ENCODE measurements at regions not wholly inside any gene's neighbourhood (a gene's known extent, or its start where the extent isn't known, plus 50 kb on each side); places are given as distances from the start of the nearest gene placed in this dataset.

- intact Hi-C loops (cut with DNase I; ENCODE audit: low total_unique reads), result no loop called here
Observed at GRCh38 chrX:121958886-121959285, 911.5 kb downstream of the GLUD2 start.

GRCh38 chrX:121975671-121976070 lies 928.3 kb downstream of the GLUD2 start:
- 70 to 85% (median 73%) methylated on average over 2 of the region's 2 CpGs for WGBS, 5 donors
- no peak for TF ChIP-seq CTCF (IDR thresholded peaks at IDR 0.05 in 8 of 11, conservative IDR thresholded peaks at IDR 0.05 in 3 of 11)
- no peak for TF ChIP-seq POLR2AphosphoS5 (IDR thresholded peaks at IDR 0.05)
- DNase-seq, result no peak
- Histone ChIP-seq H3K9me3 (peaks cover 0 to 43% (median 0%) of the 10 kb centered on the region in 8 donors), H3K4me1 (no peaks in the 10 kb centered on the region), H3K27me3 (replicated peaks in 1 of 7) (no peaks in the 10 kb centered on the region), H3K36me3 (no peaks in the 10 kb centered on the region), H3K27ac (no peak overlapping the region), H3K4me3 (no peak overlapping the region)
- intact Hi-C loops (cut with DNase I; ENCODE audit: low total_unique reads), result no loop called here

More at GRCh38 chrX:121958886-121959285, 911.5 kb downstream of the GLUD2 start:
- H3K36me3 ChIP-seq, result no peaks in the 10 kb centered on the region
- H3K27ac ChIP-seq, result no peak overlapping the region
- H3K4me3 ChIP-seq, result no peak overlapping the region
- no peaks in the 10 kb centered on the region for H3K27me3 ChIP-seq (replicated peaks in 1 of 7)
- DNase-seq, result no peak
- no peak for TF ChIP-seq POLR2A (IDR thresholded peaks at IDR 0.05)
- TF ChIP-seq CTCF (IDR thresholded peaks at IDR 0.05 in 8 of 11, conservative IDR thresholded peaks at IDR 0.05 in 3 of 11), result no peak
- TF ChIP-seq POLR2AphosphoS5 (IDR thresholded peaks at IDR 0.05), result no peak
- peaks cover 0 to 29% (median 6%) of the 10 kb centered on the region in 8 donors for H3K9me3 ChIP-seq
- H3K4me1 ChIP-seq, result no peaks in the 10 kb centered on the region

- Histone ChIP-seq H3K27me3 (replicated peaks in 1 of 7) (no peaks in the 10 kb centered on the region), H3K36me3 (no peaks in the 10 kb centered on the region), H3K27ac (no peak overlapping the region), H3K4me1 (no peaks in the 10 kb centered on the region), H3K9me3 (peaks cover 0 to 8% (median 0%) of the 10 kb centered on the region in 8 donors), H3K4me3 (no peak overlapping the region)
- TF ChIP-seq CTCF (IDR thresholded peaks at IDR 0.05 in 8 of 11, conservative IDR thresholded peaks at IDR 0.05 in 3 of 11) (no peak), POLR2A (IDR thresholded peaks at IDR 0.05) (no peak), POLR2AphosphoS5 (IDR thresholded peaks at IDR 0.05) (no peak)
- intact Hi-C loops (cut with DNase I; ENCODE audit: low total_unique reads), result no loop called here
- no peak for DNase-seq
- 74 to 87% (median 80%) methylated on average over 1 of the region's 1 CpG for WGBS, 5 donors
Observed at GRCh38 chrX:121987163-121987562, 939.8 kb downstream of the GLUD2 start.

- no peak overlapping the region for H3K4me3 ChIP-seq
- DNase-seq, result no peak
- H3K9me3 ChIP-seq, result peaks cover 0 to 8% (median 0%) of the 10 kb centered on the region in 8 donors
- H3K4me1 ChIP-seq, result no peaks in the 10 kb centered on the region
- TF ChIP-seq POLR2AphosphoS5 (IDR thresholded peaks at IDR 0.05) (no peak), POLR2A (IDR thresholded peaks at IDR 0.05) (no peak), CTCF (IDR thresholded peaks at IDR 0.05 in 8 of 11, conservative IDR thresholded peaks at IDR 0.05 in 3 of 11) (no peak)
- H3K27me3 ChIP-seq (replicated peaks in 1 of 7), result no peaks in the 10 kb centered on the region
- H3K36me3 ChIP-seq, result no peaks in the 10 kb centered on the region
- intact Hi-C loops (cut with DNase I; ENCODE audit: low total_unique reads), result no loop called here
- WGBS, 5 donors, result 67 to 92% (median 79%) methylated on average over 4 of the region's 4 CpGs
- H3K27ac ChIP-seq, result no peak overlapping the region
Observed at GRCh38 chrX:121987835-121988234, 940.4 kb downstream of the GLUD2 start.

All from spleen (tissue), 11 donors.